Suppressor macrophage (primary cell): ENCODE measurements at regions not wholly inside any gene's neighbourhood (a gene's known extent, or its start where the extent isn't known, plus 50 kb on each side); places are given as distances from the start of the nearest gene placed in this dataset.
A peak's percentile ranks its signal among the peaks of the same experiment; 100 is the strongest.

Experiments
- DNase-seq, 4 experiments: peaks; one replicate each; pipeline ENCODE4 v3.0.0-alpha.2; 2020 to 2022

DNA sequence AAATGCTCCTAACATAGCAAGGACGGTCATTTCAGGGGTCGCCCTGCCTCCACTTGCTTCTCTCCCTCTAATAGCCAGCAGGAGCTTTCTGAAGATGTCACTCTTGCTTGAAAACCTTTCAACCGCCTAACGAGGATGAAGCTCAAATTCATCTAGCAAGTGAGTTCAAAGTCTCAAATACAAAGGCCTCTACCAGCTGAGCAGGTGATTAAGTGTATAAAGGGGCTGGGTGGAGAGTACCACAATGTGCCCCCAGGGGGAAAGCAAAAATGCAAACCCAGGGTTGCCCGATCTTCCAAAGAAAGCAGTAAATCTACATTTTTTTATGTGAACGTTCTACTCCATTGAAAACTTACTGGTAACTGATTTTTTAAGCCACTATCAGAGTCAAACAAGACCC is 50.4 kb upstream of the GRIP2 start:
- DNase-seq: no peak

GRCh38 chr3:14592390-14592789 is 52.2 kb upstream of the GRIP2 start:
- DNase-seq: no peak

GRCh38 chr3:14592836-14593235 is 52.7 kb upstream of the GRIP2 start:
- no peak for DNase-seq

DNA sequence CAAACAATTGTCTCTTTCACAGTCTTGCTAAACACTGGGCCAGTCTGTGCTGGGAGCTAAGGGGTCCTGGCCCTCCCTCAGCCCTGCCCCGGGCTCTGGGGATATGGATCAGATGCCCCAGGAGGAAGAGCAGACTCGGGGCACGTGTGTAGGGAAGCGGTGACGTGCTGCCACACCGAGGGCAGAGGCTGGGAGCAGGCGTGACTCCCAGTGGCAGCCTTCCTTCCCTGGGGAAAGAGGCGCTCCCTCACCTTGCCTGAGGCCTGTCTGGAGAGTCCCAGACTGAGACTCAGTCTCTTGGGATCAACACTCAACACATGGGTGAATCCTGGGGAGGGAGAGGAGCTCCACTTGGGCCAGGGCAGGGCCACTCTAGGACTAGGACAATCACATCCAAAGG is 54.1 kb upstream of the GRIP2 start:
- DNase-seq: no peak

GRCh38 chr3:14595561-14595960 is 55.4 kb upstream of the GRIP2 start:
- no peak for DNase-seq

GRCh38 chr3:14597266-14597665 is 54.3 kb upstream of the CCDC174 start:
- DNase-seq: no peak

DNA sequence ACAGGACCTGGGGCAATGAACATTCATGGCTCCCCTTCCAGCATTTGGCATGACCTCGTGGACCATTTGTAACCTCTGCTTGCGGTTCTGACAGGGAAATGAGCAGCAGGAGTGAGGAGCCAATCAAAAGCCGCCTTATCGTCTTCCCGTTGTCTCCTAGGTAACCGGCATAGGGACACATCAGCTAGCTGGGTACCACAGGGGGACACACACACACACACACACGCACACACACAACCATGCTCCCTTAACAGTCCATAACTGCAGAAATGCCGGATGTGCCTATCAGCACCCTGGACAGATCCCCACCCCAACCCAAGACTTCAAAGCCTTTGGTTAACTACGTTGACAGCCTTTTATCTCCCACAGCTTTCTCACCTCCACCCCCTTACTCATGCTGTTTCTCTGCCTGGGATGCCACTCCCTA is 53.4 kb upstream of the CCDC174 start:
- peak; percentile 34 to 60 (median 44) for DNase-seq

- DNase-seq: no peak
Observed at GRCh38 chr3:14599488-14599887, 52.1 kb upstream of the CCDC174 start.

DNA sequence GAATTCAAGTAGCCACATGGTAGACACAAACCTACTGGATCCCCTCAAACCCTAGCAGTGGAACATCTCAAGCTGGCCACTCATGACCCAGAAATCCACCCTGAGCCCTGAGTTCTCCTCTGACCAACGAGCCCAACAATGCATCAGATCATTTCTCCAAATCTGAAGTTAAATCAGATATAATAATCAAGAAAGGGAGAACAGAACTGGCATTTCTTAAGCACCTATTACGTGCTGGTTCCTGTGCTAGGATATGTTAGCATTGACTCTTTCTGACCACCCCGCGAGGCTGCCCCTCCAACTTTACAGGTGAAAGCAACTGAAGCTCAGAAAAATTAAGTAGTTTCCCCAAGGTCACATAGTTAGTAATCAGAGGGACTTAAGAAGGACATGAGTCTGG is 51.5 kb upstream of the CCDC174 start:
- DNase-seq: no peak

- no peak for DNase-seq
Observed at GRCh38 chr3:14600856-14601610, 50.5 kb upstream of the CCDC174 start.

DNA sequence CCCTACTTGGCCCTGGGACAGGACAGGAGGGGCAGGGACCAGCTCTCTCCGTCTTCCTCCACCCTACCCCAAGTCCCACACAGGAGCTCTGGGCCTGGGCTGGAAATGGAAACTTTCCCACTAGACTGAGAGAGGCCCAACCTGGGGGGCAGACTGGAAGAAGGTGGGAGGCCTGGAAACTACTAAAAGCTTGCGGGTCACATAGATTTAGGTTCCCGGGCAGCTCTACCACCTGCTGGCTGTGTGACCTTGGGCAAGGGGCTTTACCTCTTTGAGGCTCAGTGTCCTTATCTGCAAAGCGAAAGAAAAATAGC is 49.9 kb upstream of the CCDC174 start:
- no peak for DNase-seq
